Activated naive CD4-positive, alpha-beta T cell treated with anti-CD3 and anti-CD28 coated beads, Interleukin-2, amount 50 U/mL, for 24 hours (primary cell): ENCODE measurements at regions not wholly inside any gene's neighbourhood (a gene's known extent, or its start where the extent isn't known, plus 50 kb on each side); places are given as distances from the start of the nearest gene placed in this dataset.

ENCODE experiments used
- H3K27ac Mint-ChIP-seq: one replicate; pipeline ENCODE4 v1.8.0; 2021; ENCODE audit warnings: mild to moderate bottlenecking, mixed read lengths
- H3K27me3 Mint-ChIP-seq: one replicate; pipeline ENCODE4 v1.8.0; 2021; ENCODE audit warnings: mixed read lengths
- H3K36me3 Mint-ChIP-seq: one replicate; pipeline ENCODE4 v1.8.0; 2021; ENCODE audit warnings: mixed read lengths
- H3K4me1 Mint-ChIP-seq: one replicate; pipeline ENCODE4 v1.8.0; 2021; ENCODE audit warnings: mixed read lengths
- H3K4me3 Mint-ChIP-seq: one replicate; pipeline ENCODE4 v1.8.0; 2021; ENCODE audit warnings: mild to moderate bottlenecking, mixed read lengths
- H3K9me3 Mint-ChIP-seq: one replicate; pipeline ENCODE4 v1.8.0; 2021; ENCODE audit warnings: mixed read lengths

GRCh38 chr11:11122749-11123148 is 230.3 kb downstream of the CSNK2A3 start:
- H3K9me3 Mint-ChIP-seq: no peaks in the 10 kb centered on the region
- H3K27ac Mint-ChIP-seq: no peak overlapping the region

DNA sequence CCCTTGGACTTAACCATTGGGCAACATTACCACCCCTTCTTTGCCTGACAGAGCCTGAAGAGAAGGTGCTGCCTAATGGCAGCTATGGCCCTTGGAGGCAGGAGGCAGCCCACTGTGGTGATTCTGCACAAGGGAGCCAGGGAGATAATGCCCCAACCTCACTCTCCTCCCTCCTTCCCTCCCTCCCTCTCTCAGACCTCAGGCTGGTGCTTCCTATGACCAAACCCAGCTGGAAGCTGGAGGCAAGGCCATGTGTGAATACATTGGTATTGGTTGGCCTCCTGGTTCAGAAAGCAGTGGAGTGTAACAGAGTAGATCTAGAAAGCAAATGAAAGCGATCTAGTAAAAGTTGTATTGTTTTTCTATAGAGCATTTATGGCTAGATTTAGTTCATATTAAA is 233.1 kb downstream of the CSNK2A3 start:
- peaks cover 2% of the 10 kb centered on the region for H3K36me3 Mint-ChIP-seq
- H3K4me1 Mint-ChIP-seq: peaks cover 11% of the 10 kb centered on the region
- peaks cover 5% of the 10 kb centered on the region for H3K9me3 Mint-ChIP-seq
- H3K27ac Mint-ChIP-seq: no peak overlapping the region
- H3K4me3 Mint-ChIP-seq: no peak overlapping the region
- no peaks in the 10 kb centered on the region for H3K27me3 Mint-ChIP-seq

More at GRCh38 chr11:11122749-11123148, 230.3 kb downstream of the CSNK2A3 start:
- Mint-ChIP-seq H3K36me3 (no peaks in the 10 kb centered on the region), H3K4me3 (no peak overlapping the region), H3K4me1 (peaks cover 8% of the 10 kb centered on the region), H3K27me3 (no peaks in the 10 kb centered on the region)

DNA sequence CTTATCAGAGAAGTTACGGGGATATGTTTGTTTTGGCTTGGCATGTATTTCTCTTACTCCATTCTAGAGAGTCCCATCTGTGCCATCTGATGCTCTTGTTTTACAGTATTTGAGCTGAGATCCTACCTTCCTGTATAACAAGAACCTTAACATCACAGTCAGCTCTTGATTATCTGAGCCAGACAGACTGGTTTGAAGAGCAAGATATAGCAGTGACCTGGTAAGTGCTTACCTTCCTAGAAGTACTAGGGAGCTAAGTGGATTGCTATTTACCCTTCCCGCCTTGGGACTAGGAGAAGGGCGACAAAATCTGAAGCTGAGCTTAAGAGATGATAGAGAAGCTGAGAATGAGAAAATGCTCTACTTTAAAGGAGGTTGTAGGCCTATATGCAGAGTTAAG is 235.3 kb downstream of the CSNK2A3 start:
- H3K36me3 Mint-ChIP-seq: peaks cover 4% of the 10 kb centered on the region
- no peak overlapping the region for H3K27ac Mint-ChIP-seq
- H3K9me3 Mint-ChIP-seq: peaks cover 10% of the 10 kb centered on the region
- peaks cover 11% of the 10 kb centered on the region for H3K4me1 Mint-ChIP-seq
- no peaks in the 10 kb centered on the region for H3K27me3 Mint-ChIP-seq
- no peak overlapping the region for H3K4me3 Mint-ChIP-seq

- Mint-ChIP-seq H3K4me3 (no peak overlapping the region), H3K27me3 (no peaks in the 10 kb centered on the region), H3K36me3 (peaks cover 4% of the 10 kb centered on the region), H3K9me3 (peaks cover 10% of the 10 kb centered on the region), H3K4me1 (peaks cover 11% of the 10 kb centered on the region), H3K27ac (peak overlapping the region; percentile 11)
Observed at GRCh38 chr11:11115475-11115874, 237.6 kb downstream of the CSNK2A3 start.

DNA sequence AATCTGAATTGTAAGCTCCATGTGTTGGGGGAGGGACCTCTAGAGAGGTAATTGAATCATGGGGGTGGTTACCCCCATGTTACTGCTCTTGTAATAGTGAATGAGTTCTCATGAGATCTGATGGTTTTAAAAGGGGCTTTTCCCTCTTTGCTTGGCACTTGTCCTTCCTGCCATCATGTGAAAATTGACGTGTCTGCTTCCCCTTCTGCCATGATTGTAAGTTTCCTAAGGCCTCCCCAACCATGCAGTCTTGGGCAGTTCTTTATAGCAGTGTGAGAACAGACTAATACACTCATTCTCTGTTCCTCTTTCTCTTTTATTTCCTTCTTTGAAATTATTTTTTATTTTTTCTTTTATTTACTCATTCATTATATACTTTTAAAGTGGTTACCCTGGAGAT is 239.4 kb downstream of the CSNK2A3 start:
- Mint-ChIP-seq H3K27me3 (no peaks in the 10 kb centered on the region), H3K4me3 (no peak overlapping the region), H3K4me1 (peaks cover 8% of the 10 kb centered on the region), H3K27ac (no peak overlapping the region), H3K36me3 (peaks cover 4% of the 10 kb centered on the region), H3K9me3 (peaks cover 10% of the 10 kb centered on the region)

DNA sequence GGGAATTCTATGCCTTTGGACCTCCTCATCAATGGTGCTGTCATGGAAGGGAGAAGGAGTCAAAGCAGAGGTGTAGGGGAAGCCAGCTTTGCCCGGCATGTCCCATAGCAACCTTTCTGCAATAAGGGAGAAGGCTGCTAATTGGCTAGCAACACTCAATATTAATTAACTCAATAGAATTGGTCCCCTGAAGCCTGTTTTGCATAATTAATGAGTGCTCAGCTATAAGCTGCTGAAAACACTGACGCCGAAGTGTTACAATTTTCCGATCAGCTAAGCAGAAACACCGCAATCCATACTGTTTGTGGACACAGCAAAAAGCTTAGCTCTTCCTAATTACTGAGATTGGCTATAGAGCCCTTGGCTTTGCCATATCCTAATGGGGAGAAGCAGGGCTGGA is 245.0 kb downstream of the CSNK2A3 start:
- no peaks in the 10 kb centered on the region for H3K9me3 Mint-ChIP-seq
- H3K4me3 Mint-ChIP-seq: no peak overlapping the region
- no peaks in the 10 kb centered on the region for H3K27me3 Mint-ChIP-seq
- no peak overlapping the region for H3K27ac Mint-ChIP-seq
- H3K4me1 Mint-ChIP-seq: no peaks in the 10 kb centered on the region
- no peaks in the 10 kb centered on the region for H3K36me3 Mint-ChIP-seq

DNA sequence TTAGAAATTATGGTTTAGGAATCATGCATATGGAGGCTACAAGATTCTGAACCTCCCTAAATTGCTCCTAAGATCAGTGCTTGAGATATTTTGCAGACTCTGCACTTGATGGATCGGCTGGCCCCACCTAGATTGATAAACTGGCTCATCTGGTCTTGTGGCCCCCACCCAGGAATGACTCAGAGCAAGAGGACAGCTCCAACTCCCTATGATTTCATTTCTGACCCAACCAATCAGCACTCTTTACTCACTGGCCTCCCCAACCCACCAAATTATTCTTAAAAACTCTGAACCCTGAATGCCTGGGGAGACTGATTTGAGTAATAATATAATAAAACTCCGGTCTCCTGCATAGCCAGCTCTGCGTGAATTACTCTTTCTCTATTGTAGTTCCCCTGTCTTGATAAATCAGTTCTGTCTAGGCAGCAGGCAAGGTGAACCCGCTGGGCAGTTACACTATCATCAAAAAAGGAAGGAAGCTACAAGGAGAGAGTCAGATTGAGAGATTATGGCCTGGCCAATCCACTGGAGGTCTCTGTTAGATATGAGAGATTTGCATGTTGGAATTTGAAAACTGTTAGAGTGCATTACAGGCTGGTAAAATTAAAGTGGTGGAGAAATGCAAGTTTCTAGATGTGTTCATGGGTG is 245.8 kb downstream of the CSNK2A3 start:
- Mint-ChIP-seq H3K4me3 (no peak overlapping the region), H3K27ac (no peak overlapping the region), H3K36me3 (peaks cover 1% of the 10 kb centered on the region), H3K9me3 (no peaks in the 10 kb centered on the region), H3K4me1 (no peaks in the 10 kb centered on the region), H3K27me3 (no peaks in the 10 kb centered on the region)

- Mint-ChIP-seq H3K27me3 (no peaks in the 10 kb centered on the region), H3K36me3 (peaks cover 3% of the 10 kb centered on the region), H3K9me3 (no peaks in the 10 kb centered on the region), H3K4me1 (no peaks in the 10 kb centered on the region), H3K4me3 (no peak overlapping the region), H3K27ac (no peak overlapping the region)
Observed at GRCh38 chr11:11105361-11105760, 247.5 kb upstream of the ZBED5 start.

- Mint-ChIP-seq H3K27ac (no peak overlapping the region), H3K4me3 (no peak overlapping the region), H3K4me1 (no peaks in the 10 kb centered on the region), H3K36me3 (peaks cover 5% of the 10 kb centered on the region), H3K27me3 (no peaks in the 10 kb centered on the region), H3K9me3 (no peaks in the 10 kb centered on the region)
Observed at GRCh38 chr11:11095831-11096723, 238.2 kb upstream of the ZBED5 start.

DNA sequence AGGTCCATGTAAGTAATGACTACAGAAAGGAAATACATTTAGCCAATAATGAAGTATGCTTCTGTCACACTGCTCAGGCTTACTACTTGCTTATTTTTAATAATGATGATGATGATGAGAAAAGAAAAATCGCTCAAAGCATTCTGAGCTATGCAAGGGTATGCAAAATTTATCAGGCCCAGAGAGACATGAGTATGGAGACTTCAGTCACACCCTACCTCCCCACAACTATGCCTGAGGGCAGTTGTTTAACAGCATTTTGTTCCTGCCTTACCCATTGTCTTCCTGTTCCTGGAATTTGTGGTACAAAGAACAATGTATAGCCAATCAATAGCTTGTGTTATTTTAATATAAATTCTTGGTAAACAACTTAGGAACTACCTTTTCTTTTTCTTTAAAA is 232.6 kb upstream of the ZBED5 start:
- no peaks in the 10 kb centered on the region for H3K4me1 Mint-ChIP-seq

DNA sequence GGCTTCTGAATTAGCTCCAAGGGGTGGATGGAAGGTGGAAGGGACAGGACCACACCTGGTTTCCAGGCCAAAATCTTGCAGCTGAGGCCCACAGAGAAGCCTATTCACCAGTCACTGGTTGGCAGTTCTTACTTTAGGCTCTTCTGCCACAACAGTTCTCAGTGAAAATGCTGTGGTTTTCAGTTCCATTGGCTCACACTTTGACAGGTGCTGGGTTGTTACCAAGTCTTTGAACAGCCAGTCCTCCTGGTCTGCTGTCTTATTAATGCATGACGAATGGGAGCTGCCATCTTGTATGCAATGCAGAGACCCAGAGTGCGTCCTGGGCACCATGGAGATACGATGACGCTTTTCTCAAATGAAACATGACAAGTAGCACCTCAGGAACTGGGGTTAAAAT is 232.0 kb upstream of the ZBED5 start:
- no peaks in the 10 kb centered on the region for H3K4me1 Mint-ChIP-seq
- H3K27ac Mint-ChIP-seq: no peak overlapping the region
- no peaks in the 10 kb centered on the region for H3K9me3 Mint-ChIP-seq
- H3K4me3 Mint-ChIP-seq: no peak overlapping the region
- H3K36me3 Mint-ChIP-seq: peaks cover 3% of the 10 kb centered on the region
- no peaks in the 10 kb centered on the region for H3K27me3 Mint-ChIP-seq

More for the DNA sequence above, 232.6 kb upstream of the ZBED5 start:
- H3K4me3 Mint-ChIP-seq: no peak overlapping the region
- H3K27me3 Mint-ChIP-seq: no peaks in the 10 kb centered on the region
- no peaks in the 10 kb centered on the region for H3K9me3 Mint-ChIP-seq
- peaks cover 3% of the 10 kb centered on the region for H3K36me3 Mint-ChIP-seq
- no peak overlapping the region for H3K27ac Mint-ChIP-seq

DNA sequence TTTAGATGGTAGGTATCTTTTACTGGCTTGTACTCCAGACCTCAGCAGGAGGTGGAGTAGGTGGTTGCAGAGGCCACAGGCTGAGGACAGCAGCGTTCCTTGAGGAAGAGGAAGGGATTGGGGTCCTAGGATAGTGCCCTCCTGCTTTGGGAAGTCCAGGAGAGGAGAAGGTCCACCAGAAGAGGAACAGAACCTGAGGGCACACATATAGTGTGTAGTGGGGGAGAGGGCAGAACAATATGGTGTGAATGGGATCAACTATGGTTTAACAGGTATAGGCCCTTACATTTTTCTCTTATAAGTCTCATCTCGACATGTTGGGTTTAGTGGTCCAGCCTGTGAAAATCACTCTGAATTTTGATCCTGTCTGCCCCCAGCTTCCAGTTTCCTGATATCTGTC is 229.1 kb upstream of the ZBED5 start:
- Mint-ChIP-seq H3K36me3 (peaks cover 3% of the 10 kb centered on the region), H3K9me3 (no peaks in the 10 kb centered on the region), H3K4me1 (no peaks in the 10 kb centered on the region), H3K4me3 (no peak overlapping the region), H3K27ac (no peak overlapping the region), H3K27me3 (no peaks in the 10 kb centered on the region)

DNA sequence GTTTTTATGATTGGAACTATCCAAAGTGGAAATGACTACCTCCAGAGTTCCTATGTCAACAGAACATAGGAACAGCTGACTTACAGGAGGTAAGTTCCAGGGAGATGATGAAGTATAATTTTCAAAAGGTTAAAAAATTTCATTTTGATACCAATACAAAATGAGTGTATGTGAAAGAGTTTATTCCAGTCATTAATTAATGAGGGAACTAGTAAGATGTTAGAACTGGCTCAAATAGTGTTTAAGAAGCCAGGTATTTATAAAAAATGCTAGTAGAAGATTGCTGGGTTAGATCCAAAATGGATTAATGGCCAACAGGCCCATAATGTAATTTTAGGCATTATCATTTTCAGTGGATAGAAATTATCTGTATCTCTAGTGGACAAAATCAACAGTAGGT is 227.7 kb upstream of the ZBED5 start:
- Mint-ChIP-seq H3K4me1 (no peaks in the 10 kb centered on the region), H3K27ac (no peak overlapping the region), H3K9me3 (no peaks in the 10 kb centered on the region), H3K27me3 (no peaks in the 10 kb centered on the region), H3K36me3 (no peaks in the 10 kb centered on the region), H3K4me3 (no peak overlapping the region)

- H3K36me3 Mint-ChIP-seq: no peaks in the 10 kb centered on the region
Observed at GRCh38 chr11:11084337-11084736, 226.5 kb upstream of the ZBED5 start.

GRCh38 chr11:11083441-11083840 is 225.6 kb upstream of the ZBED5 start:
- Mint-ChIP-seq H3K9me3 (no peaks in the 10 kb centered on the region), H3K27ac (no peak overlapping the region), H3K4me3 (no peak overlapping the region), H3K4me1 (no peaks in the 10 kb centered on the region), H3K36me3 (no peaks in the 10 kb centered on the region), H3K27me3 (no peaks in the 10 kb centered on the region)

More at GRCh38 chr11:11084337-11084736, 226.5 kb upstream of the ZBED5 start:
- no peaks in the 10 kb centered on the region for H3K9me3 Mint-ChIP-seq
- no peak overlapping the region for H3K4me3 Mint-ChIP-seq
- no peaks in the 10 kb centered on the region for H3K4me1 Mint-ChIP-seq
- no peaks in the 10 kb centered on the region for H3K27me3 Mint-ChIP-seq
- no peak overlapping the region for H3K27ac Mint-ChIP-seq

- Mint-ChIP-seq H3K4me3 (no peak overlapping the region), H3K27me3 (no peaks in the 10 kb centered on the region), H3K36me3 (no peaks in the 10 kb centered on the region), H3K9me3 (no peaks in the 10 kb centered on the region), H3K4me1 (peaks cover under 1% of the 10 kb centered on the region), H3K27ac (no peak overlapping the region)
Observed at GRCh38 chr11:11082646-11083045, 224.8 kb upstream of the ZBED5 start.
